Natural killer cell (primary cell): ENCODE measurements at regions not wholly inside any gene's neighbourhood (a gene's known extent, or its start where the extent isn't known, plus 50 kb on each side); places are given as distances from the start of the nearest gene placed in this dataset.

Experiments
- ATAC-seq, 3 donors: fragments of 150-1000 bp in 2 of 3; fragments of 200-7000 bp in 1 of 3; cut with Tn5 transposase; 1 replicate in 1 of 3; 2 replicates in 2 of 3; pipeline ENCODE4 v1.10.0; 2021; ENCODE audit warnings: mild to moderate bottlenecking in 2 of 3, moderate library complexity in 2 of 3
- DNase-seq, 2 donors: peaks; one replicate each; pipeline versions ENCODE4 v3.0.0 to v3.0.0-alpha.2; 2013 to 2021; ENCODE audit warnings: mixed read lengths in 1 of 2
- H3K27ac ChIP-seq: one replicate; pipeline ENCODE4 v1.5.1; 2013; ENCODE audit warnings: mild to moderate bottlenecking, low read length
- H3K27me3 ChIP-seq: one replicate; pipeline ENCODE4 v1.6.1; 2013; ENCODE audit warnings: low read length; ENCODE audit not compliant: control insufficient read depth, insufficient read depth
- H3K36me3 ChIP-seq: one replicate; pipeline ENCODE4 v1.6.1; 2013; ENCODE audit warnings: low read length; ENCODE audit not compliant: control insufficient read depth, insufficient read depth
- H3K4me1 ChIP-seq: one replicate; pipeline ENCODE4 v1.6.1; 2013; ENCODE audit warnings: low read length; ENCODE audit not compliant: control insufficient read depth, insufficient read depth
- H3K4me3 ChIP-seq: one replicate; pipeline ENCODE4 v1.5.1; 2013; ENCODE audit warnings: low read length
- H3K9me3 ChIP-seq: one replicate; pipeline ENCODE4 v1.6.1; 2013; ENCODE audit warnings: low read length; ENCODE audit not compliant: control insufficient read depth, insufficient read depth
- H3K27ac Mint-ChIP-seq, 2 donors: one replicate each; pipeline ENCODE4 v1.8.0; 2022; ENCODE audit warnings: mild to moderate bottlenecking in 2 of 2, mixed read lengths in 2 of 2, moderate library complexity in 1 of 2
- H3K27me3 Mint-ChIP-seq, 2 donors: one replicate each; pipeline ENCODE4 v1.8.0; 2022; ENCODE audit warnings: low read depth in 2 of 2, mixed read lengths in 2 of 2
- H3K36me3 Mint-ChIP-seq: one replicate; pipeline ENCODE4 v1.8.0; 2022; ENCODE audit warnings: mixed read lengths
- H3K4me1 Mint-ChIP-seq, 2 donors: one replicate each; pipeline ENCODE4 v1.8.0; 2022; ENCODE audit warnings: mixed read lengths in 2 of 2
- H3K4me3 Mint-ChIP-seq: one replicate; pipeline ENCODE4 v1.8.0; 2022; ENCODE audit warnings: mild to moderate bottlenecking, moderate library complexity, mixed read lengths
- H3K9me3 Mint-ChIP-seq, 2 donors: one replicate each; pipeline ENCODE4 v1.8.0; 2022; ENCODE audit warnings: mixed read lengths in 2 of 2
- WGBS: methylation state at CpG from one replicate; pipeline ENCODE4 v1.1.7; 2013; ENCODE audit warnings: missing lambda C conversion rate; ENCODE audit not compliant: insufficient coverage; 5-methylcytosine and 5-hydroxymethylcytosine counted together
- intact Hi-C: fragments of 100-400 bp; cut with micrococcal nuclease; formaldehyde crosslinking; loops from one replicate; pipeline ENCODE4 v1.14.2; 2022
- TF ChIP-seq, protein P1 (sequence below): fragments of 200-600 bp; IDR thresholded peaks from one replicate; pipeline ENCODE4 v1.8.0; 2022; ENCODE audit warnings: antibody characterized with exemption

- ATAC-seq (no peak), DNase-seq (no peak)
- TF ChIP-seq, protein P1, sequence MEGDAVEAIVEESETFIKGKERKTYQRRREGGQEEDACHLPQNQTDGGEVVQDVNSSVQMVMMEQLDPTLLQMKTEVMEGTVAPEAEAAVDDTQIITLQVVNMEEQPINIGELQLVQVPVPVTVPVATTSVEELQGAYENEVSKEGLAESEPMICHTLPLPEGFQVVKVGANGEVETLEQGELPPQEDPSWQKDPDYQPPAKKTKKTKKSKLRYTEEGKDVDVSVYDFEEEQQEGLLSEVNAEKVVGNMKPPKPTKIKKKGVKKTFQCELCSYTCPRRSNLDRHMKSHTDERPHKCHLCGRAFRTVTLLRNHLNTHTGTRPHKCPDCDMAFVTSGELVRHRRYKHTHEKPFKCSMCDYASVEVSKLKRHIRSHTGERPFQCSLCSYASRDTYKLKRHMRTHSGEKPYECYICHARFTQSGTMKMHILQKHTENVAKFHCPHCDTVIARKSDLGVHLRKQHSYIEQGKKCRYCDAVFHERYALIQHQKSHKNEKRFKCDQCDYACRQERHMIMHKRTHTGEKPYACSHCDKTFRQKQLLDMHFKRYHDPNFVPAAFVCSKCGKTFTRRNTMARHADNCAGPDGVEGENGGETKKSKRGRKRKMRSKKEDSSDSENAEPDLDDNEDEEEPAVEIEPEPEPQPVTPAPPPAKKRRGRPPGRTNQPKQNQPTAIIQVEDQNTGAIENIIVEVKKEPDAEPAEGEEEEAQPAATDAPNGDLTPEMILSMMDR = no peak
- no peaks in the 10 kb centered on the region for H3K9me3 Mint-ChIP-seq
- H3K4me1 Mint-ChIP-seq = no peaks in the 10 kb centered on the region
- Histone ChIP-seq H3K27me3 (no peaks in the 10 kb centered on the region), H3K36me3 (no peaks in the 10 kb centered on the region), H3K4me1 (no peaks in the 10 kb centered on the region), H3K27ac (no peak overlapping the region), H3K4me3 (no peak overlapping the region), H3K9me3 (no peaks in the 10 kb centered on the region)
- no peaks in the 10 kb centered on the region for H3K36me3 Mint-ChIP-seq
- H3K4me3 Mint-ChIP-seq = no peak overlapping the region
- no peak overlapping the region for H3K27ac Mint-ChIP-seq
- WGBS = 100% methylated on average over 1 of the region's 1 CpG
- peaks cover 15 to 41% of the 10 kb centered on the region in 2 donors for H3K27me3 Mint-ChIP-seq
- intact Hi-C loops = no loop called here
Measured at GRCh38 chr11:33965032-33965431, 73.2 kb upstream of the LMO2 start.

DNA sequence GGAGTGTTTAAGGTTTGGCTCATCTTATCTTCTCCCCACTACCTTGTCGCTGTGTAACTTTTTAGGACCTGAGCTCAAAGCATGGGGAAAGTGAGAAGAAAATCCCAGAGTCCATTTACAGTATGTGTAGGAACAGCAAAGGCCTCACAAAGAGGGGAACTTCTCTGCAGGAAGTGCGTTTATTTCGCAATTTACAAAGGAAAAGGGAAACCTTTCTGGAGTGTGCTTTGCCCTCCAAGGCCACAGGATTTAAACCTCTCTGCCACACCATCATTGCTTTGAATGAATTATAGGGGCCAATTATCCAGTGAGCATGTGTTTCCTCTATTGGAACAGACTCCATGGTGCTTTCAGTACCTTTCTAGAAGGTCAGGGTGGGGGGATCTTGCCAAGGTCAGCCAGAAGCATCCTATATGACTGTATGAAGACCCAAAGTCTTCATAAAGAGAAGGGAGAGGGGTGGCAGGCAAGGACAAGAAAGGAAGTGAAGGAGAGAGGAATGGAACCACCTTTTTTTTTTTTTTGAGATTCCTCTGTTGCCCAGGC lies 68.1 kb upstream of the LMO2 start:
- no peak for DNase-seq
- no peak overlapping the region for H3K4me3 Mint-ChIP-seq
- H3K9me3 Mint-ChIP-seq = no peaks in the 10 kb centered on the region
- no peaks in the 10 kb centered on the region for H3K4me1 Mint-ChIP-seq
- intact Hi-C loops = no loop called here
- Histone ChIP-seq H3K4me1 (no peaks in the 10 kb centered on the region), H3K4me3 (no peak overlapping the region), H3K27ac (no peak overlapping the region), H3K9me3 (no peaks in the 10 kb centered on the region), H3K36me3 (no peaks in the 10 kb centered on the region), H3K27me3 (no peaks in the 10 kb centered on the region)
- TF ChIP-seq, protein P1 = no peak
- 59% methylated on average over 2 of the region's 3 CpGs for WGBS
- no peaks in the 10 kb centered on the region for H3K36me3 Mint-ChIP-seq
- H3K27ac Mint-ChIP-seq = no peak overlapping the region
- H3K27me3 Mint-ChIP-seq = peaks cover 18 to 35% of the 10 kb centered on the region in 2 donors
- no peak for ATAC-seq

DNA sequence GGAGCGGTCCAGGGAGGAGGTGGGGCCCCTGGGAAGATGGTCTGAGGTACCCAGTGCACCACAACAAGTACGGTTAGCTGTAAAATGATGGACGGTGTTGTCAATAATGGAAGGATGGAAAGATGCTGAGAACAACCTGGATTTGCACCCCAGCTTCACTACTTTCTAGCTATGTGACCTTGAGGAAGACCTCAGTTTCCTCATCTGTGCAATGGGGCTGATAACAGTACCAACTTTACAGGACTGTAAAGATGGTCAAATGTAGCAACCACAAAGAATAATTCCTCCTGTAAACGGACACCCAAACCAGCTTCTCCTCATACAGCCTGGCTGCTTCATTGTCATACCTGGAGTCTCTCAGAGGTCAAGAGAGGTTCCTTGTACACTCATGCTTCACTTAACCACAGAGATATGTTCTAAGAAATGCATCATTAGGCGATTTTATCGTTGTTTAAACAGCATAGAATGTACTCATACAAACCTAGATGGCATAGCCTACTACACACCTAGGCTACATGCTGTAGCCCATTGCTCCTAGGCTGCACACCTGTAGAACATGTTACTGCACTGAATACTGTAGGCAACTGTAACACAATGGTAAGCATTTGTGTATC lies 65.5 kb upstream of the LMO2 start:
- H3K27ac Mint-ChIP-seq = no peak overlapping the region
- Histone ChIP-seq H3K36me3 (no peaks in the 10 kb centered on the region), H3K27me3 (no peaks in the 10 kb centered on the region), H3K27ac (no peak overlapping the region), H3K9me3 (no peaks in the 10 kb centered on the region), H3K4me1 (no peaks in the 10 kb centered on the region), H3K4me3 (no peak overlapping the region)
- H3K27me3 Mint-ChIP-seq = peaks cover 21 to 25% of the 10 kb centered on the region in 2 donors
- H3K4me1 Mint-ChIP-seq = no peaks in the 10 kb centered on the region
- DNase-seq = no peak
- WGBS = 83% methylated on average over 6 of the region's 6 CpGs
- intact Hi-C loops = no loop called here
- TF ChIP-seq, protein P1 = no peak
- ATAC-seq = no peak
- H3K4me3 Mint-ChIP-seq = no peak overlapping the region
- no peaks in the 10 kb centered on the region for H3K36me3 Mint-ChIP-seq
- no peaks in the 10 kb centered on the region for H3K9me3 Mint-ChIP-seq

- peaks cover 20 to 23% of the 10 kb centered on the region in 2 donors for H3K27me3 Mint-ChIP-seq
- Histone ChIP-seq H3K27ac (no peak overlapping the region), H3K27me3 (no peaks in the 10 kb centered on the region), H3K9me3 (no peaks in the 10 kb centered on the region), H3K4me1 (no peaks in the 10 kb centered on the region), H3K36me3 (no peaks in the 10 kb centered on the region), H3K4me3 (no peak overlapping the region)
- no peaks in the 10 kb centered on the region for H3K9me3 Mint-ChIP-seq
- no peaks in the 10 kb centered on the region for H3K4me1 Mint-ChIP-seq
- no peak overlapping the region for H3K4me3 Mint-ChIP-seq
- ATAC-seq (no peak), DNase-seq (no peak)
- TF ChIP-seq, protein P1 = no peak
- no peaks in the 10 kb centered on the region for H3K36me3 Mint-ChIP-seq
- WGBS = 83% methylated on average over 3 of the region's 3 CpGs
- no peak overlapping the region for H3K27ac Mint-ChIP-seq
- intact Hi-C loops = no loop called here
Measured at GRCh38 chr11:33956611-33957010, 64.7 kb upstream of the LMO2 start.
